WTC11 (cell line): ENCODE measurements at regions not wholly inside any gene's neighbourhood (a gene's known extent, or its start where the extent isn't known, plus 50 kb on each side); places are given as distances from the start of the nearest gene placed in this dataset.

Experiments used
- ATAC-seq: fragments of 200-7000 bp; cut with Tn5 transposase; 2 replicates; pipeline ENCODE4 v1.10.0; 2021; ENCODE audit warnings: mild to moderate bottlenecking, moderate library complexity
- CTCF ChIA-PET: fragments of 300-600 bp; sonication (Branson Sonifier 250); formaldehyde crosslinking; loops from one replicate; lab custom pipeline; 2021; ENCODE audit warnings: antibody characterized with exemption; lab: Charles Lee
- POLR2A ChIA-PET: fragments of 350-600 bp; sonication (Branson Sonifier 250); formaldehyde crosslinking; loops from one replicate; lab custom pipeline; 2021; ENCODE audit warnings: antibody characterized with exemption; lab: Charles Lee
- DNase-seq: peaks from one replicate; pipeline ENCODE4 v3.0.0; 2021; ENCODE audit warnings: low spot score
- H3K27ac Mint-ChIP-seq: 2 replicates; pipeline ENCODE4 v1.8.0; 2021; ENCODE audit warnings: mixed read lengths
- H3K27me3 Mint-ChIP-seq: 2 replicates; pipeline ENCODE4 v1.8.0; 2021; ENCODE audit warnings: low read depth, mild to moderate bottlenecking, moderate library complexity, mixed read lengths
- H3K36me3 Mint-ChIP-seq: 2 replicates; pipeline ENCODE4 v1.8.0; 2021; ENCODE audit warnings: mixed read lengths
- H3K4me1 Mint-ChIP-seq: 2 replicates; pipeline ENCODE4 v1.8.0; 2022; ENCODE audit warnings: mixed read lengths
- H3K4me3 Mint-ChIP-seq: 2 replicates; pipeline ENCODE4 v1.8.0; 2021; ENCODE audit warnings: mild to moderate bottlenecking, moderate library complexity, mixed read lengths
- H3K9me3 Mint-ChIP-seq: 2 replicates; pipeline ENCODE4 v1.8.0; 2021; ENCODE audit warnings: mixed read lengths
- AR ChIP-seq: fragments of 250-450 bp; sonication (Bioruptor Pico); IDR thresholded peaks from 2 replicates; pipeline ENCODE4 v1.9.0; 2021; ENCODE audit warnings: mild to moderate bottlenecking
- CREM ChIP-seq: sonication (generic); formaldehyde crosslinking; IDR thresholded peaks from 2 replicates; pipeline ENCODE4 v1.8.1; 2022; ENCODE audit warnings: mild to moderate bottlenecking, missing genetic modification reagents, moderate library complexity
- ERG ChIP-seq: fragments of 250-450 bp; sonication (Bioruptor Pico); IDR thresholded peaks from 2 replicates; pipeline ENCODE4 v1.8.0; 2021; ENCODE audit warnings: mild to moderate bottlenecking
- NFYB ChIP-seq: sonication (generic); formaldehyde crosslinking; conservative IDR thresholded peaks from 2 replicates; pipeline ENCODE4 v1.8.0; 2022; ENCODE audit warnings: low read depth, missing genetic modification reagents
- NR2C2 ChIP-seq: sonication (generic); formaldehyde crosslinking; IDR thresholded peaks from 2 replicates; pipeline ENCODE4 v1.8.0; 2022; ENCODE audit warnings: mild to moderate bottlenecking, missing genetic modification reagents
- PRRX2 ChIP-seq: fragments of 250-450 bp; sonication (Bioruptor Pico); IDR thresholded peaks from 2 replicates; pipeline ENCODE4 v1.8.0; 2021; ENCODE audit warnings: mild to moderate bottlenecking
- RORB ChIP-seq: fragments of 250-450 bp; sonication (Bioruptor Pico); IDR thresholded peaks from 2 replicates; pipeline ENCODE4 v1.9.0; 2021; ENCODE audit warnings: mild to moderate bottlenecking
- SMAD3 ChIP-seq: sonication (generic); formaldehyde crosslinking; IDR thresholded peaks from 2 replicates; pipeline ENCODE4 v1.8.0; 2022; ENCODE audit warnings: missing genetic modification reagents, mild to moderate bottlenecking, borderline replicate concordance
- SP1 ChIP-seq: sonication (generic); formaldehyde crosslinking; conservative IDR thresholded peaks from 2 replicates; pipeline ENCODE4 v1.8.1; 2022; ENCODE audit warnings: missing genetic modification reagents
- TCF7 ChIP-seq: sonication (generic); formaldehyde crosslinking; IDR thresholded peaks from 2 replicates; pipeline ENCODE4 v1.8.0; 2022; ENCODE audit warnings: mild to moderate bottlenecking, low read depth, missing genetic modification reagents, moderate library complexity
- TEAD4 ChIP-seq: sonication (generic); formaldehyde crosslinking; IDR thresholded peaks from 2 replicates; pipeline ENCODE4 v1.8.0; 2022; ENCODE audit warnings: mild to moderate bottlenecking, missing genetic modification reagents
- ZNF121 ChIP-seq: sonication (generic); formaldehyde crosslinking; IDR thresholded peaks from 2 replicates; pipeline ENCODE4 v1.8.0; 2023; ENCODE audit warnings: missing genetic modification reagents
- ZNF263 ChIP-seq: sonication (generic); formaldehyde crosslinking; IDR thresholded peaks from 2 replicates; pipeline ENCODE4 v1.8.1; 2022; ENCODE audit warnings: low read depth, mild to moderate bottlenecking, moderate library complexity, missing genetic modification reagents
- ZNF512 ChIP-seq: sonication (generic); formaldehyde crosslinking; IDR thresholded peaks from 2 replicates; pipeline ENCODE4 v1.8.1; 2022; ENCODE audit warnings: missing genetic modification reagents, borderline replicate concordance
- ZNF671 ChIP-seq: fragments of 250-450 bp; sonication (Bioruptor Pico); IDR thresholded peaks from 2 replicates; pipeline ENCODE4 v1.8.0; 2021; ENCODE audit warnings: mild to moderate bottlenecking
- ZSCAN18 ChIP-seq: fragments of 250-450 bp; sonication (Bioruptor Pico); IDR thresholded peaks from 2 replicates; pipeline ENCODE4 v2.1.2; 2022; ENCODE audit warnings: mild to moderate bottlenecking, moderate library complexity
- TF ChIP-seq, protein P1 (sequence below): fragments of 250-450 bp; sonication (Bioruptor Pico); conservative IDR thresholded peaks from 2 replicates; pipeline ENCODE4 v1.9.0; 2021; ENCODE audit warnings: mild to moderate bottlenecking
- TF ChIP-seq, protein P2 (sequence below): sonication (generic); formaldehyde crosslinking; IDR thresholded peaks from 2 replicates; pipeline ENCODE4 v1.8.1; 2022; ENCODE audit warnings: mild to moderate bottlenecking, missing genetic modification reagents, moderate library complexity, borderline replicate concordance

DNA sequence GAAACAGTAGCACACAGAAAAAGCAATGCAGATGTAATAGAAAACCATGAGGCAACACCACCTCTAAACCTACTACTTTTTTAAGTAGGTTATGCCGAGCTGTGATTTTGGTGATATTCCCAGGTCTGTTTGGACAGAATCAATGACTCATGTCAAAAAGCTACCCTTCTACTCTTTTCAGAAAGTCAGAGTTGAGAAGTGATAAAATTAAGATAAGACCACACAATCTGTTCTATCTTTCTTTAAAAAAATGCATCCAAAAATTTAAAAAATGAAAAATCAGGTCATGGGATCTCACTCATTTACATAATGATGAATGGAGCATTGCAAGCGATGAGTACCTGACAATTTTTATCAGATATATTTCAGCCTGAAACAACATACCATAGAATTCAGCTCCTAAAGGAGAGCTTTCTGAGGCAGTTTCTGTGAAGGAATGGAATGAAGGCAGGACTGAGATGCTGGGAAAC, 826.3 kb downstream of the BCL11A start:
- ATAC-seq, result no peak
- Mint-ChIP-seq H3K4me3 (no peak overlapping the region), H3K27ac (no peak overlapping the region), H3K27me3 (no peaks in the 10 kb centered on the region)
- TF ChIP-seq ZNF671 (CRISPR knock-in tag), result no peak
- TF ChIP-seq PRRX2, result no peak
- TF ChIP-seq, protein P1, sequence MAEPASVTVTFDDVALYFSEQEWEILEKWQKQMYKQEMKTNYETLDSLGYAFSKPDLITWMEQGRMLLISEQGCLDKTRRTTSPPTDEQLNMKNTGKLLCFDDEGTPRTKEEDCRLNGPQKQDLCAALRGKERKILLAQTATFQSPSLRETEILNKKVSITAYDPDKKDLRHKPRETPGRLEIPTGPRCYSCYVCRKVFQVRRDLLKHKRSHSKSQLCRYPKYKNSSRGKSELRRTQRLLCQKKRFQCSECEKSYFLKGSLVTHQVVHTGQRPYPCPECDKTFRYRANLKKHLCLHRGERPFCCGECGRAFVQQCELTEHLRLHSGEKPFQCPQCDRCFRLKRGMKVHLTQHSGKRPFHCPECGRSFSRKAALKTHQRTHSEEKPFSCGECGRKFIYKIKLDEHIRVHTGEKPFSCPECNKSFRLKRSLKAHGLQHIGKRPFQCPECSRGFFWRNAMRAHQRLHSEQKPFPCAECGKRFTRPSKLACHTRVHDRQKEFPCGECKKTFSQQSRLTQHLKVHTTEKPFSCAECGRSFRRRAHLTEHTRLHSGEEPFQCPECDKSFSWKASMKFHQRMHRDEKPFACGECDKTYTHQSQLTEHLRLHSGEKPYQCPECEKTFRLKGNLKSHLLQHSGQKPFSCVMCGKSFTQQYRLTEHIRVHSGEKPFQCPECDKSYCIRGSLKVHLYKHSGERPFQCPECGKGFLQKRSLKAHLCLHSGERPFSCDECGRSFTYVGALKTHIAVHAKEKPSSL (CRISPR knock-in tag), result no peak
- no peak for TF ChIP-seq TCF7 (CRISPR knock-in tag)
- TF ChIP-seq ERG (CRISPR knock-in tag), result no peak
- no peak for TF ChIP-seq ZNF121 (CRISPR knock-in tag)
- TF ChIP-seq CREM (CRISPR knock-in tag), result no peak
- TF ChIP-seq AR, result no peak
- TF ChIP-seq SMAD3 (CRISPR knock-in tag), result no peak
- TF ChIP-seq NFYB, result no peak
- TF ChIP-seq TEAD4 (CRISPR knock-in tag), result no peak
- no peak for TF ChIP-seq SP1 (CRISPR knock-in tag)
- TF ChIP-seq NR2C2 (CRISPR knock-in tag), result no peak
- TF ChIP-seq ZNF263 (CRISPR knock-in tag), result no peak
- TF ChIP-seq, all 79 proteins: peak for 0
- Mint-ChIP-seq H3K9me3 (no peaks in the 10 kb centered on the region), H3K4me1 (peaks cover 6% of the 10 kb centered on the region), H3K36me3 (no peaks in the 10 kb centered on the region)
- CTCF ChIA-PET, result no interaction called here
- POLR2A ChIA-PET, result no interaction called here
- no peak for DNase-seq

GRCh38 chr2:59726228-59727120, 827.0 kb downstream of the BCL11A start:
- ATAC-seq (no peak), DNase-seq (no peak)
- Mint-ChIP-seq H3K4me3 (no peak overlapping the region), H3K36me3 (no peaks in the 10 kb centered on the region), H3K27me3 (no peaks in the 10 kb centered on the region), H3K27ac (no peak overlapping the region), H3K4me1 (peaks cover 6% of the 10 kb centered on the region), H3K9me3 (no peaks in the 10 kb centered on the region)
- CTCF ChIA-PET, result no interaction called here
- POLR2A ChIA-PET, result no interaction called here
- no peak for TF ChIP-seq PRRX2
- TF ChIP-seq ZSCAN18 (CRISPR knock-in tag), result no peak
- TF ChIP-seq, protein P2, sequence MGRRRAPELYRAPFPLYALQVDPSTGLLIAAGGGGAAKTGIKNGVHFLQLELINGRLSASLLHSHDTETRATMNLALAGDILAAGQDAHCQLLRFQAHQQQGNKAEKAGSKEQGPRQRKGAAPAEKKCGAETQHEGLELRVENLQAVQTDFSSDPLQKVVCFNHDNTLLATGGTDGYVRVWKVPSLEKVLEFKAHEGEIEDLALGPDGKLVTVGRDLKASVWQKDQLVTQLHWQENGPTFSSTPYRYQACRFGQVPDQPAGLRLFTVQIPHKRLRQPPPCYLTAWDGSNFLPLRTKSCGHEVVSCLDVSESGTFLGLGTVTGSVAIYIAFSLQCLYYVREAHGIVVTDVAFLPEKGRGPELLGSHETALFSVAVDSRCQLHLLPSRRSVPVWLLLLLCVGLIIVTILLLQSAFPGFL, result no peak
- TF ChIP-seq ERG (CRISPR knock-in tag), result no peak
- no peak for TF ChIP-seq RORB
- no peak for TF ChIP-seq ZNF512 (CRISPR knock-in tag)
